Liver (tissue), 8 donors: ENCODE measurements at regions not wholly inside any gene's neighbourhood (a gene's known extent, or its start where the extent isn't known, plus 50 kb on each side); places are given as distances from the start of the nearest gene placed in this dataset.

ENCODE experiments used
- DNase-seq: peaks from one replicate; pipeline ENCODE4 v3.0.0-alpha.2; 2017; ENCODE audit warnings: low spot score
- H3K27ac ChIP-seq, 2 donors: one replicate each; pipeline ENCODE4 v1.7.0; 2013; ENCODE audit warnings: inconsistent platforms in 2 of 2, low read length in 2 of 2, control low read depth in 1 of 2, low read depth in 1 of 2, mild to moderate bottlenecking in 1 of 2
- H3K27me3 ChIP-seq, 4 donors: one replicate each; pipeline versions ENCODE4 v1.6.1 to v1.7.0; 2013; ENCODE audit warnings: low read length in 3 of 4, inconsistent platforms in 1 of 4, mild to moderate bottlenecking in 1 of 4, moderate library complexity in 1 of 4; ENCODE audit not compliant: control insufficient read depth in 4 of 4, insufficient read depth in 4 of 4
- H3K36me3 ChIP-seq, 4 donors: one replicate each; pipeline versions ENCODE4 v1.6.1 to v1.7.0; 2013; ENCODE audit warnings: low read length in 3 of 4, mild to moderate bottlenecking in 3 of 4, low read depth in 1 of 4, moderate library complexity in 1 of 4; ENCODE audit not compliant: control insufficient read depth in 4 of 4, insufficient read depth in 3 of 4
- H3K4me1 ChIP-seq, 4 donors: one replicate each; pipeline versions ENCODE4 v1.6.1 to v1.7.0; 2013; ENCODE audit warnings: low read length in 3 of 4, mild to moderate bottlenecking in 3 of 4, moderate library complexity in 1 of 4; ENCODE audit not compliant: control insufficient read depth in 4 of 4, insufficient read depth in 4 of 4
- H3K4me3 ChIP-seq, 3 donors: one replicate each; pipeline versions ENCODE4 v1.6.1 to v1.7.0; 2013; ENCODE audit warnings: low read length in 3 of 3, control low read depth in 1 of 3, low read depth in 1 of 3, mild to moderate bottlenecking in 1 of 3
- H3K9ac ChIP-seq, 2 donors: one replicate each; pipeline ENCODE4 v1.7.0; 2013; ENCODE audit warnings: low read length in 2 of 2, mild to moderate bottlenecking in 2 of 2, moderate library complexity in 2 of 2, control low read depth in 1 of 2, low read depth in 1 of 2
- H3K9me3 ChIP-seq, 4 donors: one replicate each; pipeline versions ENCODE4 v1.6.1 to v1.7.0; 2013; ENCODE audit warnings: low read length in 3 of 4; ENCODE audit not compliant: control insufficient read depth in 4 of 4
- EGR1 ChIP-seq, 2 donors: IDR thresholded peaks; 2 replicates each; pipeline ENCODE4 v1.6.1; 2016 to 2018; ENCODE audit warnings: antibody characterized with exemption in 2 of 2, low read depth in 2 of 2
- FOXA1 ChIP-seq: IDR thresholded peaks from 2 replicates; pipeline ENCODE4 v1.6.1; 2016; ENCODE audit warnings: antibody characterized with exemption
- FOXA2 ChIP-seq: IDR thresholded peaks from 2 replicates; pipeline ENCODE4 v1.6.1; 2016; ENCODE audit warnings: antibody characterized with exemption
- GABPA ChIP-seq, 2 donors: IDR thresholded peaks in 1 of 2; conservative IDR thresholded peaks in 1 of 2; 2 replicates each; pipeline ENCODE4 v1.6.1; 2016; ENCODE audit warnings: antibody characterized with exemption in 2 of 2, mild to moderate bottlenecking in 1 of 2, moderate library complexity in 1 of 2
- HNF4A ChIP-seq, 2 donors: conservative IDR thresholded peaks; 2 replicates each; pipeline ENCODE4 v1.6.1; 2016; ENCODE audit warnings: antibody characterized with exemption in 2 of 2, mild to moderate bottlenecking in 2 of 2
- HNF4G ChIP-seq: IDR thresholded peaks from 2 replicates; pipeline ENCODE4 v1.6.1; 2016; ENCODE audit warnings: antibody characterized with exemption
- JUND ChIP-seq, 2 donors: IDR thresholded peaks; 2 replicates each; pipeline ENCODE4 v1.6.1; 2016; ENCODE audit warnings: antibody characterized with exemption in 2 of 2
- NR2F2 ChIP-seq: IDR thresholded peaks from 2 replicates; pipeline ENCODE4 v1.6.1; 2016; ENCODE audit warnings: antibody characterized with exemption
- RAD21 ChIP-seq, 2 donors: IDR thresholded peaks; 2 replicates each; pipeline ENCODE4 v1.6.1; 2016; ENCODE audit warnings: antibody characterized with exemption in 2 of 2, mild to moderate bottlenecking in 2 of 2
- RXRA ChIP-seq, 2 donors: IDR thresholded peaks; 2 replicates each; pipeline ENCODE4 v1.6.1; 2017 to 2018; ENCODE audit warnings: antibody characterized with exemption in 2 of 2, mild to moderate bottlenecking in 1 of 2
- SP1 ChIP-seq: IDR thresholded peaks from 2 replicates; pipeline ENCODE4 v1.6.1; 2018; ENCODE audit warnings: antibody characterized with exemption, mild to moderate bottlenecking
- TAF1 ChIP-seq: conservative IDR thresholded peaks from 2 replicates; pipeline ENCODE4 v1.6.1; 2016; ENCODE audit warnings: antibody characterized with exemption, mild to moderate bottlenecking
- YY1 ChIP-seq: IDR thresholded peaks from 2 replicates; pipeline ENCODE4 v1.6.1; 2016; ENCODE audit warnings: antibody characterized with exemption, mild to moderate bottlenecking
- WGBS: extraction: QIAGEN DNeasy Blood & Tissue Kit; methylation state at CpG from one replicate; pipeline ENCODE4 v1.1.7; 2013; 5-methylcytosine and 5-hydroxymethylcytosine counted together
- TF ChIP-seq, protein P1 (sequence below): IDR thresholded peaks from 2 replicates; pipeline ENCODE4 v1.6.1; 2016; ENCODE audit warnings: antibody characterized with exemption
- TF ChIP-seq, protein P2 (sequence below): IDR thresholded peaks from 2 replicates; pipeline ENCODE4 v1.6.1; 2016; ENCODE audit warnings: antibody characterized with exemption, mild to moderate bottlenecking
- TF ChIP-seq, protein P3 (sequence below): fragments of 150-350 bp; IDR thresholded peaks from 2 replicates; pipeline ENCODE4 v1.5.1; 2017; ENCODE audit warnings: improper control_type of control experiment, low read depth, low read length; ENCODE audit not compliant: missing input control
- TF ChIP-seq, protein P4 (sequence below): IDR thresholded peaks from 2 replicates; pipeline ENCODE4 v1.6.1; 2016; ENCODE audit warnings: antibody characterized with exemption
- TF ChIP-seq, protein P5 (sequence below): IDR thresholded peaks from 2 replicates; pipeline ENCODE4 v1.6.1; 2016; ENCODE audit warnings: antibody characterized with exemption
- donor health status: healthy.
- donor health status: healthy.
- donor health status: healthy.
- donor health status: healthy.
- donor health status: healthy.

DNA sequence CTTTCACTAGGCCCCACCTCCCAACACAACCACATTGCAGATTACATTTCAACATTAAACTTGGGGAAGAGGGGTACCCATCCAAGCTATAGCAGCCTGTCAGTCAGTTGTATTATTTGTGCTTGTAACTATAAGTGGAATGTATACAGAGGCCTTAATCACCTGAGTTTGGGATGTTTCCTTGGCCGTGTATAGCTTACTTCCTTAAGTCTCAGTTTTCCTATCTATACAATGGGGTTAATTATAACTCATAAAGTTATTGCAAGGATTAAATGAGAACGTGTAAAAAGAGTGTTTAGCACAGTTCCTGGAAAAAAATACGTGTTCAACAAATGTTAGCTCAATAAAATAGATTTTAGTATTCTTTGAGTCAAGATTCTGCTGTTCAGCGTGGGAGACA, 165.5 kb upstream of the FAM20A start:
- H3K9me3 ChIP-seq, result no peaks in the 10 kb centered on the region
- TF ChIP-seq YY1 (no peak), HNF4G (no peak), RXRA (IDR thresholded peaks at IDR 0.05) (no peak), RAD21 (IDR thresholded peaks at IDR 0.05) (no peak), TAF1 (no peak), EGR1 (IDR thresholded peaks at IDR 0.05; ENCODE audit: low read depth in 2 of 2) (no peak), NR2F2 (no peak), JUND (IDR thresholded peaks at IDR 0.05) (no peak), FOXA1 (no peak), HNF4A (conservative IDR thresholded peaks at IDR 0.05) (no peak), FOXA2 (no peak), GABPA (IDR thresholded peaks at IDR 0.05 in 1 of 2, conservative IDR thresholded peaks at IDR 0.05 in 1 of 2) (no peak), SP1 (no peak)
- TF ChIP-seq, protein P1, sequence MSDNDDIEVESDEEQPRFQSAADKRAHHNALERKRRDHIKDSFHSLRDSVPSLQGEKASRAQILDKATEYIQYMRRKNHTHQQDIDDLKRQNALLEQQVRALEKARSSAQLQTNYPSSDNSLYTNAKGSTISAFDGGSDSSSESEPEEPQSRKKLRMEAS, result no peak
- TF ChIP-seq, protein P2, sequence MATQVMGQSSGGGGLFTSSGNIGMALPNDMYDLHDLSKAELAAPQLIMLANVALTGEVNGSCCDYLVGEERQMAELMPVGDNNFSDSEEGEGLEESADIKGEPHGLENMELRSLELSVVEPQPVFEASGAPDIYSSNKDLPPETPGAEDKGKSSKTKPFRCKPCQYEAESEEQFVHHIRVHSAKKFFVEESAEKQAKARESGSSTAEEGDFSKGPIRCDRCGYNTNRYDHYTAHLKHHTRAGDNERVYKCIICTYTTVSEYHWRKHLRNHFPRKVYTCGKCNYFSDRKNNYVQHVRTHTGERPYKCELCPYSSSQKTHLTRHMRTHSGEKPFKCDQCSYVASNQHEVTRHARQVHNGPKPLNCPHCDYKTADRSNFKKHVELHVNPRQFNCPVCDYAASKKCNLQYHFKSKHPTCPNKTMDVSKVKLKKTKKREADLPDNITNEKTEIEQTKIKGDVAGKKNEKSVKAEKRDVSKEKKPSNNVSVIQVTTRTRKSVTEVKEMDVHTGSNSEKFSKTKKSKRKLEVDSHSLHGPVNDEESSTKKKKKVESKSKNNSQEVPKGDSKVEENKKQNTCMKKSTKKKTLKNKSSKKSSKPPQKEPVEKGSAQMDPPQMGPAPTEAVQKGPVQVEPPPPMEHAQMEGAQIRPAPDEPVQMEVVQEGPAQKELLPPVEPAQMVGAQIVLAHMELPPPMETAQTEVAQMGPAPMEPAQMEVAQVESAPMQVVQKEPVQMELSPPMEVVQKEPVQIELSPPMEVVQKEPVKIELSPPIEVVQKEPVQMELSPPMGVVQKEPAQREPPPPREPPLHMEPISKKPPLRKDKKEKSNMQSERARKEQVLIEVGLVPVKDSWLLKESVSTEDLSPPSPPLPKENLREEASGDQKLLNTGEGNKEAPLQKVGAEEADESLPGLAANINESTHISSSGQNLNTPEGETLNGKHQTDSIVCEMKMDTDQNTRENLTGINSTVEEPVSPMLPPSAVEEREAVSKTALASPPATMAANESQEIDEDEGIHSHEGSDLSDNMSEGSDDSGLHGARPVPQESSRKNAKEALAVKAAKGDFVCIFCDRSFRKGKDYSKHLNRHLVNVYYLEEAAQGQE, result no peak
- TF ChIP-seq, protein P3, sequence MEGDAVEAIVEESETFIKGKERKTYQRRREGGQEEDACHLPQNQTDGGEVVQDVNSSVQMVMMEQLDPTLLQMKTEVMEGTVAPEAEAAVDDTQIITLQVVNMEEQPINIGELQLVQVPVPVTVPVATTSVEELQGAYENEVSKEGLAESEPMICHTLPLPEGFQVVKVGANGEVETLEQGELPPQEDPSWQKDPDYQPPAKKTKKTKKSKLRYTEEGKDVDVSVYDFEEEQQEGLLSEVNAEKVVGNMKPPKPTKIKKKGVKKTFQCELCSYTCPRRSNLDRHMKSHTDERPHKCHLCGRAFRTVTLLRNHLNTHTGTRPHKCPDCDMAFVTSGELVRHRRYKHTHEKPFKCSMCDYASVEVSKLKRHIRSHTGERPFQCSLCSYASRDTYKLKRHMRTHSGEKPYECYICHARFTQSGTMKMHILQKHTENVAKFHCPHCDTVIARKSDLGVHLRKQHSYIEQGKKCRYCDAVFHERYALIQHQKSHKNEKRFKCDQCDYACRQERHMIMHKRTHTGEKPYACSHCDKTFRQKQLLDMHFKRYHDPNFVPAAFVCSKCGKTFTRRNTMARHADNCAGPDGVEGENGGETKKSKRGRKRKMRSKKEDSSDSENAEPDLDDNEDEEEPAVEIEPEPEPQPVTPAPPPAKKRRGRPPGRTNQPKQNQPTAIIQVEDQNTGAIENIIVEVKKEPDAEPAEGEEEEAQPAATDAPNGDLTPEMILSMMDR, result no peak
- TF ChIP-seq, protein P4, sequence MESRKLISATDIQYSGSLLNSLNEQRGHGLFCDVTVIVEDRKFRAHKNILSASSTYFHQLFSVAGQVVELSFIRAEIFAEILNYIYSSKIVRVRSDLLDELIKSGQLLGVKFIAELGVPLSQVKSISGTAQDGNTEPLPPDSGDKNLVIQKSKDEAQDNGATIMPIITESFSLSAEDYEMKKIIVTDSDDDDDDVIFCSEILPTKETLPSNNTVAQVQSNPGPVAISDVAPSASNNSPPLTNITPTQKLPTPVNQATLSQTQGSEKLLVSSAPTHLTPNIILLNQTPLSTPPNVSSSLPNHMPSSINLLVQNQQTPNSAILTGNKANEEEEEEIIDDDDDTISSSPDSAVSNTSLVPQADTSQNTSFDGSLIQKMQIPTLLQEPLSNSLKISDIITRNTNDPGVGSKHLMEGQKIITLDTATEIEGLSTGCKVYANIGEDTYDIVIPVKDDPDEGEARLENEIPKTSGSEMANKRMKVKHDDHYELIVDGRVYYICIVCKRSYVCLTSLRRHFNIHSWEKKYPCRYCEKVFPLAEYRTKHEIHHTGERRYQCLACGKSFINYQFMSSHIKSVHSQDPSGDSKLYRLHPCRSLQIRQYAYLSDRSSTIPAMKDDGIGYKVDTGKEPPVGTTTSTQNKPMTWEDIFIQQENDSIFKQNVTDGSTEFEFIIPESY, result no peak
- TF ChIP-seq, protein P5, sequence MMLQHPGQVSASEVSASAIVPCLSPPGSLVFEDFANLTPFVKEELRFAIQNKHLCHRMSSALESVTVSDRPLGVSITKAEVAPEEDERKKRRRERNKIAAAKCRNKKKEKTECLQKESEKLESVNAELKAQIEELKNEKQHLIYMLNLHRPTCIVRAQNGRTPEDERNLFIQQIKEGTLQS, result no peak
- no peak overlapping the region for H3K27ac ChIP-seq
- no peaks in the 10 kb centered on the region for H3K36me3 ChIP-seq
- no peaks in the 10 kb centered on the region for H3K27me3 ChIP-seq
- WGBS, result 85% methylated on average over 4 of the region's 4 CpGs
- DNase-seq, result no peak
- no peak overlapping the region for H3K4me3 ChIP-seq
- no peak overlapping the region for H3K9ac ChIP-seq
- H3K4me1 ChIP-seq, result no peaks in the 10 kb centered on the region

DNA sequence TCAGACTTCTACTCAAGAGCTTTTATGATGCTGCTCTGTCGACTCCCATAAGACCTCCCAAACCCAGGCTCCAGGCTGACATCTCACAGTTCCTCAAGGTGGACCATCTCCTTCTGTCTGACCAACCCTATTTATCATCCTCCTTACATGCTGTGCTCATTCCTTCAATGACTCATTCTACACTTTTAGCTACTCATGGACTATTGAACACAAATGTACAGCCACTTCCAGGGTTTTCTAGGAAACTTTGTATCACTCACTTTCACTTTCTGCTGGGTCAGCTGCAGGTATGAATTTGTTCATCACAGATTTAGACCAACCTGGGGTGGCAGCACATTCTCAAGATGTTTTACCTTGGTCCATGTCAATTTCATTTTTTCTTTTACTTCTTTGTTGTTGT, 162.4 kb upstream of the FAM20A start:
- H3K9me3 ChIP-seq, result no peaks in the 10 kb centered on the region
- TF ChIP-seq, protein P1, result no peak
- TF ChIP-seq, protein P4, result no peak
- TF ChIP-seq NR2F2, result no peak
- no peak for TF ChIP-seq JUND (IDR thresholded peaks at IDR 0.05)
- no peak for TF ChIP-seq FOXA1
- TF ChIP-seq GABPA (IDR thresholded peaks at IDR 0.05 in 1 of 2, conservative IDR thresholded peaks at IDR 0.05 in 1 of 2), result no peak
- TF ChIP-seq TAF1, result no peak
- TF ChIP-seq RXRA (IDR thresholded peaks at IDR 0.05), result no peak
- TF ChIP-seq, protein P2, result no peak
- TF ChIP-seq SP1, result no peak
- no peak for TF ChIP-seq EGR1 (IDR thresholded peaks at IDR 0.05; ENCODE audit: low read depth in 2 of 2)
- no peak for TF ChIP-seq HNF4A (conservative IDR thresholded peaks at IDR 0.05)
- H3K9ac ChIP-seq, result no peak overlapping the region
- no peak for DNase-seq
- H3K4me3 ChIP-seq, result no peak overlapping the region
- H3K36me3 ChIP-seq, result no peaks in the 10 kb centered on the region
- H3K27me3 ChIP-seq, result no peaks in the 10 kb centered on the region
- H3K4me1 ChIP-seq, result peaks cover 0 to 8% (median 6%) of the 10 kb centered on the region in 4 donors
- no peak overlapping the region for H3K27ac ChIP-seq
- WGBS, result 85% methylated on average over 1 of the region's 1 CpG
